ENCODE measurements at regions not wholly inside any gene's neighbourhood (a gene's known extent, or its start where the extent isn't known, plus 50 kb on each side); places are given as distances from the start of the nearest gene placed in this dataset.

GRCh38 chr12:105813201-105813600 lies 325.6 kb downstream of the NUAK1 start:
- DNase-seq: no peak

GRCh38 chr12:105814283-105814682 lies 324.5 kb downstream of the NUAK1 start:
- DNase-seq: peak; percentile 97

- DNase-seq: no peak
Observed at GRCh38 chr12:105819549-105819948, 319.2 kb downstream of the NUAK1 start.

- DNase-seq: no peak
Observed at GRCh38 chr12:105820429-105821125, 318.2 kb downstream of the NUAK1 start.

- no peak for DNase-seq
Observed at GRCh38 chr12:105822131-105823105, 316.3 kb downstream of the NUAK1 start.

DNA sequence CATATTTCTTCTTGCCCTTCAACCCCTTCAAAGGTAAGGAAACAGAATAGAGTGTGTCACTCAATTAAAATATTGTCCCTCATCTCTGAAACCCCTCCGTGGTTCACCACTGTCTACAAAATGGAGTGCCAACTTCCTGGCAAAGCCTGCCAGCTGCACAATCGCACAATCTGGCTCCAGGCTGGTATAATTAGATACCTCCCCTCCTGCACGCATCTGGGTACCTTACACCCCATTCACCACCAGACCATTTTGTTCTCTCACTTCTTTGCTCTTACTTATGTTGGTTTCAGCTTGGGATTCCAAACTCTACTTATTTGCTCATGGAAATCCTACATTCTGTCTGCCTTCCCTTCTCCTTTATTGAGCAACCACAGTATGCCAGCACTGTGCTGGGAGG lies 314.9 kb downstream of the NUAK1 start:
- DNase-seq: no peak

DNA sequence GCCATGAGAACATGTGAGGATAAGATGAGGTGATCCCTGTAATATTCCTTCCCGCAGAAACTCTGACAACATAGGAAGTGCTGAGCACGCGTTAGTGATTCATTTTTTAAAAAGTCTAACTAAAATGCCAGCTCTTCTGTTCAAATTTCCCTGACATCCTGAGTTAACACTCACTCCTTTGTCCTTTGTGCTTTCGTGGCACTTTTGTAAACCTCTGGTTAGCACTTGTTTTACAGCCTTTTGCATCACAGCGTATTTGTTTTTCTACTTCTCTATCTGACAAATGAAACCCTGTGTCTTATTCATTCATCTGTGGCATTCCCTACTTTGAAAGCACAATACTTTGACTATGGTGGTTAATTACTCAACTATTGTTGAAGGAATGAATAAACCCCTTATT lies 313.6 kb downstream of the NUAK1 start:
- no peak for DNase-seq

- DNase-seq: no peak
Observed at GRCh38 chr12:105831372-105831771, 307.4 kb downstream of the NUAK1 start.

DNA sequence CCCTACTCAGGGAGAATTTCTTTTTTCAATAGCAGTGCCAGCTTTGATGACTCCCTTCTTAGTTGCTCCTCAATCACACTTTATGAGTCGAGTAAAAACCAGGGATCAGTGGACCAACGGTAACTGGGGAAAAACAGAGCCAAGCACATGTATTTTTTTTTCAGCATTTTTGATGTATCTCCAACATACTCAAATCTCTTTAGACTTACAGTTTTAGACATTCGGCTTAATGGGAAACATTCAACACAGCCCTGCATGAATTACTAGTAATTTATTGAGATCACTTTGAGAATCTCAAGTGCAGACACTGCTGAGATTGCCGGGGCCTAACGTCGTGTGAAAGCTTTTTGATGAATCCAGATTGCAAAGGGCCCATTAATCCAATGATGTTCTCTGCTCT lies 306.7 kb downstream of the NUAK1 start:
- DNase-seq: no peak

DNA sequence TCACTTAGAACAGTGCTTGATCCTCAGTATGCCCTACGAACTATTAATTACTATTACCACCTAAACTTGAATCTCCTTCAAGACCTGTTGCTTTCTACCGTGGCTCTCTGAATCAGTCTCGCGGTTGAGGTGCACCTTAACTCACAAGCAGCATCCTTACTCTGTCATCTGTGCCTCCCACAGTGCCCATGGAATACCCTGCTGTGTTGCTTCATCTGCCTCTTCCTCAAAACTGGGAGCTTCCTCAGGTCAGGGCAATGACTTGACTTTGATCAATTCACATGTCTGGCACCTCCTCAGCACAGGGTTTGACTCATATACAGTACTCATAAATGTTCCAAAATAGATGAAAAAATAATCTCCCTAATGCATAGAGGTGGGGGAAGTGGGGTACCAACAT lies 305.9 kb downstream of the NUAK1 start:
- no peak for DNase-seq

DNA sequence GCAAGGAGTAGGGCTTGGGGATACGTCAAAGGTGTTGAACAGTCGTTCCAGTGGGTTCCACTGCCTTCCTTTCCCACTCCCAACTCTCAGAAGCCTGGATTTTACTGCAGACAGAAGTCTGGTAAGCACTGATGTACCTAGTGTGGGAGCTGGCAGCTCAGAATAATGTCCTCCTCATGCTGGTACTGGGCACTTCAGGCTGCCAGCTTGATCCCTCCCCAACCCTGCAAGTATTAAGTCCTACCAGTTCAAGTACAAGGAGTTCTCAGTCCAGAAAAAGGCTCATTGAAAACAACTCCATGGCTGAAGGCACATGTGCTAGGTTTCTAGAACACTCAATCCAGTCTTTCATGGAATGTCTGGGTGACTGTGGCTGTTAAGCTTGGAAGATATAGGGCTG lies 304.3 kb downstream of the NUAK1 start:
- DNase-seq: no peak

GRCh38 chr12:105835580-105836241 lies 303.0 kb downstream of the NUAK1 start:
- no peak for DNase-seq

DNA sequence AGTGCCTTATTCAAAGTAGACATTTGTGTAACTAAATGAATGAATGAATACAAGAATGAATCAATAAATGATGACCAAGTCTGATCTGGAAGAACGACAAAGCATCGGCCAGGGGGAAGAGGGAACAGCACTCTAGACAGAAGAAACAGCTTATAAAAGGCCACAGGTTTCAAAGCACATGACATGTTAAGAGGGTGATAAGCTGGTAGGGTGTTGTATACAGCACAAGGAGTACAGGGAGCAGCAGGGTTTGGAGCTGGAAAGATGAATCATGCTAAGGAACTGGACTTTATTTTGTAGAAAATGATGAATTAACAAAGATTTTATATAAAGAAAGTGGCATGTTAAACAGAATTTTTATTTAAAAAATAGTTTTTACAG lies 302.5 kb downstream of the NUAK1 start:
- no peak for DNase-seq

DNA sequence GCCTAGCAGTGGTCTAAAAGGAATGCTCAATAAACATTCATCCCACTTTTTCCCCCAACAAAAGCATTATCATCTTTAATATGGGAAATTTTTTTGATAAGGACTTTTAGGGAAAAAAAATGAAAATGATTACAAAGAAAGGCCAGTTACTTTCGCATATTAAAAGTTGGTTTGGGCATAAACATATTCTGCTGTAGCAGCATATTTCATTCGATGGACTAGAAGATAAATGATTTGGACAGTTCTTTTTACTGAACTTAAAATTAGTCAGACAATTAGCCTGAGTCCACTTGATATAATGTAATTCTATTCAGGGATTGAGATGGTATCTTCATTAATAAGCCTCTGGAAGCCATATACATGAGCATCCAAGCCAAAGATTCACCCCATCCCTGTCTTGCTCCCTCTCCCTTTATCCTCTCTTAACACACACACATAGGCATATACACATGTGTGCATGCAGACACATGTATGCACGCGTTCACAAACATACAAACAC lies 299.1 kb downstream of the NUAK1 start:
- no peak for DNase-seq

DNA sequence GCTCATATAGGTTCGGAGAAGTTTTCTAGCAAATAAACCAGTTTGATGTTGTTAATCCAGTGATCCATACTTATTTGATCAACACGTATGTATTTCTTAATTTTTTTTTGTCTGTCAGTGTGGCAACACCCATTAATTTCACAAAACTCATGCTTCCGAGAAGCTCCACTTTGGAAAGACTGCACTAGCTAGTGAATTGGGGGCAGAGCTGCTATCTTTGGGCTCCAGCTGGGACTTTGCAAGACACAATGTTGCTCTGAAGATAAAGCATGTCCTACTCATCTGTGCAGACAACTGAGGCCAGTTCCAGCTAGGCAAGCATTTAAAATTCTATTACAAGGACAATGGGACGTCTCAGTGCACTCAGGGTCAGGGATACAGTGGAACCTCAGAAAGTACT lies 298.4 kb downstream of the NUAK1 start:
- DNase-seq: no peak

GRCh38 chr12:105841840-105842239 lies 296.9 kb downstream of the NUAK1 start:
- DNase-seq: no peak

DNA sequence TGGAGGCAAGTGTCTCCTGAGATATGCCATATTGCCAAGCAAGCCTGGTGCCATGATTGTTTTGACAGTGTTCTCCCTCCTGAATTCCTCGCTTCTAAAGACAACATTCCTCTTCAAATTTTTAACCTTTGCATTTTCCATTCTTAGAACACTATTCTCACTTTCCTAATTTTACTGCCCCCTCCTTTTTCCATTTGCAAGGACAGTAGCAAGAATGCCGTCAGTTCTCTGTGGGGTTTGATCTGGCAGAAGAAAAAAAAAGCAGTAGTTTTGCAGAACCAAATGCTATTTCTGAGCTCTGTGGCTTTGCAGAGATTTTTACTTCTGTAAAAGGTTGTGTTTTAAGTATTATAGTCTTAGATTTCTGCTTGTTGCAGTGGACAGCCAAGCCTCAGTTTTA lies 295.2 kb downstream of the NUAK1 start:
- DNase-seq: no peak

DNA sequence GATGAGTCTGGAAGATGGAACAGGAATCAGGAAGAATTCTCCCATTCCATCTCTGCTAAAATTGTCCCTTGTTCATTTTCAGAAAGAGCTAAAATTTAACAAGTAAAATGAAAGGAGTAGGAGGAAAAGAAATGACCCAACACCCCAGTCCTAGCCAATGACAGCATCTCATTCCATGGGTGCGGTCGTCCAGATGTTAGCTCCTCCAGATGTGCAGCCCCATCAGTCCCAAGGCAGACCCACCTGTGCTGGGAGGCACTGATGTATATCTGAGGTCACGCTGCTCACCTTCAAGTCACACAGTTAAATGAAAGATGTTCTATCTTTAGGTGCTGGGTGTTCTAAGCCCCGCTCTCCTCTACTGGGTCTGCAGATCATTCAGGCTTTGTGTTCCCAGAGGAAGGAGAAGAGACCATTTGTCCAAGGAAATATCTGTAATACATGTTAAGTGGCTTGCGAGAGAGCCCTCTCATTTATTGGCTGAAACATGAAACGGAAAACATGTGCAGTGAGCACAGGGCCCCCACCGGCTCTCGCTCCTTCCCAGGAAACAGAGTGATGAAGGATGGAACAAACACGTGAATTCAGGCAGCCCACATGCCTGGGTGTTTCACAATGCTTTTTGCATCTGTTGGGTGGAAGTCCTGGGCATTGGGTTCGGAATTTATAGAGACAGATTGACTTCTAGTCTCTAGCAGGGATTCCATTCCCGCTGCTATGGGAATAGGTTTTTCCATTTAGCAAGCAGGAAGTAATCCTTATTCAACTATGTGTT lies 294.6 kb downstream of the NUAK1 start:
- DNase-seq: no peak

GRCh38 chr12:105846331-105846730 lies 292.4 kb downstream of the NUAK1 start:
- no peak for DNase-seq

- DNase-seq: no peak
Observed at GRCh38 chr12:105847068-105847467, 291.7 kb downstream of the NUAK1 start.

GRCh38 chr12:105848286-105848685 lies 290.5 kb downstream of the NUAK1 start:
- no peak for DNase-seq

DNA sequence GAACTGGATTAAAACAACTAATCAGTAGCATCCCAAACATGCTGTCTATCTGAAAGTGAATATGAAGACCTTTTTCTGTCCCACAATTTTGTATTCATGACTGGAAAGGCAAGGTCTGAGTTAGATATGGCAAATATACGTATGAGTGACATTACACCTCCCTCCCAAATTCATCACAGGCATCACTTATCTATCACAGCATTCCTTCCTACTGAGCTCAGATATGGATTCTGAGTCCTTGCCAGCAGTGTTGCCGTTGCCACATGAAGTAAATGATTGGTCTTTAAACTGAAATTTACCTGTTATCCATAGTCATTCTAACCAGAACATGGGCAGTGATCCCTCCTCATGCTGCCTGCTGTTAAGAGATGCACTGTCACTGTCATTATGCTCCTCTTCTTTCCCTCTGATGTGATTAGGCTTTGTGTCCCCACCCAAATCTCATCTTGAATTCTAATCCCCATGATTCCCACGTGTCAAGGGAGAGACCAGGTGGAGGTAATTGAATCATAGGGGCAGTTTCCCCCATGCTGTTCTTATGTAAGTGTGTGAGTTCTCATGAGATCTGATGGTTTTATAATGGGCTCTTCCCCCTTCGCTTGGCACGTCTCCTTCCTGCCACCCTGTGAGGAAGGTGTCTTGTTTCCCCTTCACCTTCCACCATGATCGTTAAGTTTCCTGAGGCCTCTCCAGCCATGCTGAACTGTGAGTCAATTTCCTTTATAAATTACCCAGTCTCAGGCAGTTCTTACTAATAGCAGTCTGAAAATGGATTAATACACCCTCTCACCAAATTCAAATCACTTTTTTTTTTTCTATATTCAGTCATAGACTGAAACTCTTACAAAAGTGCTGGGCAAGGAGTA lies 288.4 kb downstream of the NUAK1 start:
- DNase-seq: no peak
